ENCODE measurements at regions not wholly inside any gene's neighbourhood (a gene's known extent, or its start where the extent isn't known, plus 50 kb on each side); places are given as distances from the start of the nearest gene placed in this dataset.

DNA sequence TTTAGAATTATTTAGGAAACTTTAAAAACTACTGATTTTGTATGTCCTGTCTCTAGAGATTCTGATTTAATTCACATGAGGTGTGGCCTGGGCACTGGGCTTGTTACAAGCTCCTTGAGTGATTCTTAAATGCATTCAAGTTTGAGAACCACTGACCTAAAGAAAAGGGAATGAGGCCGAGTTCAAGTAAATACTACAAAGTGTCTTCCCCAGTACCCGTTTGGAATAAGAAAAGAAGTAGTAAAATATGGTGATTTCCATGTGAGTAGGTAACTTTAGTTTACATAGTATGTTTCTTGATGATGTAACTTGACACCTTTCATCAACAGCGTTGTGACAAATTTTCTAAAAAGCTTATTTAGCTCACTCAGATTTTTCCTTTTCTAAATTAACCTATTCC lies 1022.9 kb upstream of the NRXN1 start:
- TF ChIP-seq CTCF (conservative IDR thresholded peaks at IDR 0.05; ENCODE audit: low read depth in 2 of 2) (no peak), CREB1 (CRISPR knock-in tag; IDR thresholded peaks at IDR 0.05; ENCODE audit: low read depth) (no peak), ZNF331 (CRISPR knock-in tag; IDR thresholded peaks at IDR 0.05; ENCODE audit: low read depth) (no peak), POLR2AphosphoS5 (IDR thresholded peaks at IDR 0.05; ENCODE audit: low read depth) (no peak), EZH2 (IDR thresholded peaks at IDR 0.05; ENCODE audit: low read depth, unreplicated experiment) (no peak), EZH2phosphoT487 (IDR thresholded peaks at IDR 0.05; ENCODE audit: unreplicated experiment) (no peak), JUNB (IDR thresholded peaks at IDR 0.05; ENCODE audit: unreplicated experiment) (no peak), NANOG (IDR thresholded peaks at IDR 0.05; ENCODE audit: borderline replicate concordance) (peak; percentile 63; the same call in 1 of the 2 replicates), ETS1 (IDR thresholded peaks at IDR 0.05) (no peak)
- TF ChIP-seq, protein P1, sequence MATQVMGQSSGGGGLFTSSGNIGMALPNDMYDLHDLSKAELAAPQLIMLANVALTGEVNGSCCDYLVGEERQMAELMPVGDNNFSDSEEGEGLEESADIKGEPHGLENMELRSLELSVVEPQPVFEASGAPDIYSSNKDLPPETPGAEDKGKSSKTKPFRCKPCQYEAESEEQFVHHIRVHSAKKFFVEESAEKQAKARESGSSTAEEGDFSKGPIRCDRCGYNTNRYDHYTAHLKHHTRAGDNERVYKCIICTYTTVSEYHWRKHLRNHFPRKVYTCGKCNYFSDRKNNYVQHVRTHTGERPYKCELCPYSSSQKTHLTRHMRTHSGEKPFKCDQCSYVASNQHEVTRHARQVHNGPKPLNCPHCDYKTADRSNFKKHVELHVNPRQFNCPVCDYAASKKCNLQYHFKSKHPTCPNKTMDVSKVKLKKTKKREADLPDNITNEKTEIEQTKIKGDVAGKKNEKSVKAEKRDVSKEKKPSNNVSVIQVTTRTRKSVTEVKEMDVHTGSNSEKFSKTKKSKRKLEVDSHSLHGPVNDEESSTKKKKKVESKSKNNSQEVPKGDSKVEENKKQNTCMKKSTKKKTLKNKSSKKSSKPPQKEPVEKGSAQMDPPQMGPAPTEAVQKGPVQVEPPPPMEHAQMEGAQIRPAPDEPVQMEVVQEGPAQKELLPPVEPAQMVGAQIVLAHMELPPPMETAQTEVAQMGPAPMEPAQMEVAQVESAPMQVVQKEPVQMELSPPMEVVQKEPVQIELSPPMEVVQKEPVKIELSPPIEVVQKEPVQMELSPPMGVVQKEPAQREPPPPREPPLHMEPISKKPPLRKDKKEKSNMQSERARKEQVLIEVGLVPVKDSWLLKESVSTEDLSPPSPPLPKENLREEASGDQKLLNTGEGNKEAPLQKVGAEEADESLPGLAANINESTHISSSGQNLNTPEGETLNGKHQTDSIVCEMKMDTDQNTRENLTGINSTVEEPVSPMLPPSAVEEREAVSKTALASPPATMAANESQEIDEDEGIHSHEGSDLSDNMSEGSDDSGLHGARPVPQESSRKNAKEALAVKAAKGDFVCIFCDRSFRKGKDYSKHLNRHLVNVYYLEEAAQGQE (IDR thresholded peaks at IDR 0.05; ENCODE audit: unreplicated experiment), result no peak
- TF ChIP-seq, protein P2, sequence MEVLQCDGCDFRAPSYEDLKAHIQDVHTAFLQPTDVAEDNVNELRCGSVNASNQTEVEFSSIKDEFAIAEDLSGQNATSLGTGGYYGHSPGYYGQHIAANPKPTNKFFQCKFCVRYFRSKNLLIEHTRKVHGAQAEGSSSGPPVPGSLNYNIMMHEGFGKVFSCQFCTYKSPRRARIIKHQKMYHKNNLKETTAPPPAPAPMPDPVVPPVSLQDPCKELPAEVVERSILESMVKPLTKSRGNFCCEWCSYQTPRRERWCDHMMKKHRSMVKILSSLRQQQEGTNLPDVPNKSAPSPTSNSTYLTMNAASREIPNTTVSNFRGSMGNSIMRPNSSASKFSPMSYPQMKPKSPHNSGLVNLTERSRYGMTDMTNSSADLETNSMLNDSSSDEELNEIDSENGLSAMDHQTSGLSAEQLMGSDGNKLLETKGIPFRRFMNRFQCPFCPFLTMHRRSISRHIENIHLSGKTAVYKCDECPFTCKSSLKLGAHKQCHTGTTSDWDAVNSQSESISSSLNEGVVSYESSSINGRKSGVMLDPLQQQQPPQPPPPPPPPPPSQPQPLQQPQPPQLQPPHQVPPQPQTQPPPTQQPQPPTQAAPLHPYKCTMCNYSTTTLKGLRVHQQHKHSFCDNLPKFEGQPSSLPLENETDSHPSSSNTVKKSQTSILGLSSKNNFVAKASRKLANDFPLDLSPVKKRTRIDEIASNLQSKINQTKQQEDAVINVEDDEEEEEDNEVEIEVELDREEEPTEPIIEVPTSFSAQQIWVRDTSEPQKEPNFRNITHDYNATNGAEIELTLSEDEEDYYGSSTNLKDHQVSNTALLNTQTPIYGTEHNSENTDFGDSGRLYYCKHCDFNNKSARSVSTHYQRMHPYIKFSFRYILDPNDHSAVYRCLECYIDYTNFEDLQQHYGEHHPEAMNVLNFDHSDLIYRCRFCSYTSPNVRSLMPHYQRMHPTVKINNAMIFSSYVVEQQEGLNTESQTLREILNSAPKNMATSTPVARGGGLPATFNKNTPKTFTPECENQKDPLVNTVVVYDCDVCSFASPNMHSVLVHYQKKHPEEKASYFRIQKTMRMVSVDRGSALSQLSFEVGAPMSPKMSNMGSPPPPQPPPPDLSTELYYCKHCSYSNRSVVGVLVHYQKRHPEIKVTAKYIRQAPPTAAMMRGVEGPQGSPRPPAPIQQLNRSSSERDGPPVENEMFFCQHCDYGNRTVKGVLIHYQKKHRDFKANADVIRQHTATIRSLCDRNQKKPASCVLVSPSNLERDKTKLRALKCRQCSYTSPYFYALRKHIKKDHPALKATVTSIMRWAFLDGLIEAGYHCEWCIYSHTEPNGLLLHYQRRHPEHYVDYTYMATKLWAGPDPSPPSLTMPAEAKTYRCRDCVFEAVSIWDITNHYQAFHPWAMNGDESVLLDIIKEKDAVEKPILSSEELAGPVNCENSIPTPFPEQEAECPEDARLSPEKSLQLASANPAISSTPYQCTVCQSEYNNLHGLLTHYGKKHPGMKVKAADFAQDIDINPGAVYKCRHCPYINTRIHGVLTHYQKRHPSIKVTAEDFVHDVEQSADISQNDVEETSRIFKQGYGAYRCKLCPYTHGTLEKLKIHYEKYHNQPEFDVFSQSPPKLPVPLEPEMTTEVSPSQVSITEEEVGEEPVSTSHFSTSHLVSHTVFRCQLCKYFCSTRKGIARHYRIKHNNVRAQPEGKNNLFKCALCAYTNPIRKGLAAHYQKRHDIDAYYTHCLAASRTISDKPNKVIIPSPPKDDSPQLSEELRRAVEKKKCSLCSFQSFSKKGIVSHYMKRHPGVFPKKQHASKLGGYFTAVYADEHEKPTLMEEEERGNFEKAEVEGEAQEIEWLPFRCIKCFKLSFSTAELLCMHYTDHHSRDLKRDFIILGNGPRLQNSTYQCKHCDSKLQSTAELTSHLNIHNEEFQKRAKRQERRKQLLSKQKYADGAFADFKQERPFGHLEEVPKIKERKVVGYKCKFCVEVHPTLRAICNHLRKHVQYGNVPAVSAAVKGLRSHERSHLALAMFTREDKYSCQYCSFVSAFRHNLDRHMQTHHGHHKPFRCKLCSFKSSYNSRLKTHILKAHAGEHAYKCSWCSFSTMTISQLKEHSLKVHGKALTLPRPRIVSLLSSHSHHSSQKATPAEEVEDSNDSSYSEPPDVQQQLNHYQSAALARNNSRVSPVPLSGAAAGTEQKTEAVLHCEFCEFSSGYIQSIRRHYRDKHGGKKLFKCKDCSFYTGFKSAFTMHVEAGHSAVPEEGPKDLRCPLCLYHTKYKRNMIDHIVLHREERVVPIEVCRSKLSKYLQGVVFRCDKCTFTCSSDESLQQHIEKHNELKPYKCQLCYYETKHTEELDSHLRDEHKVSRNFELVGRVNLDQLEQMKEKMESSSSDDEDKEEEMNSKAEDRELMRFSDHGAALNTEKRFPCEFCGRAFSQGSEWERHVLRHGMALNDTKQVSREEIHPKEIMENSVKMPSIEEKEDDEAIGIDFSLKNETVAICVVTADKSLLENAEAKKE (CRISPR knock-in tag; IDR thresholded peaks at IDR 0.05), result no peak

Data from GM23338 (cell line).